ENCODE measurements at regions not wholly inside any gene's neighbourhood (a gene's known extent, or its start where the extent isn't known, plus 50 kb on each side); places are given as distances from the start of the nearest gene placed in this dataset.

DNA sequence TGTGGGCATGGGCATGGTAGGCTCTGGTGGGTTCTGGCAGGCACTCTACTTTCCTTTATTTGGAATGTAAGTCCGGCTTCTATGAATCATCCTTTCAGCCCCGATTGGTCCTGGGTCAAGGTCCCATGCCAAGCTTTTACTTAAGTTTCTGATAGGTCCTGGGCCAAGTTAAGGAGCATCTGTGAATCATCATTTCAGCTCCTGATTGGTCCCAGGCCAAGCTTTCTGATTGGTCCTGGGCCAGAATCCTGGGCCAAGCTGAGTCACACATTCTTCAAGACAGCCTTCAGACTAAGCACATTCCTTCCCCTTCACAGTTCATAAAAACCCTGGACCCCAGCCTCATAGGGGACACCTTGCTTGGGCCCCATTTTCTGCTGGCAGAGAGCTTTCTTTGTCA lies 231.0 kb upstream of the EYS start (continued):
- TF ChIP-seq, protein P1, sequence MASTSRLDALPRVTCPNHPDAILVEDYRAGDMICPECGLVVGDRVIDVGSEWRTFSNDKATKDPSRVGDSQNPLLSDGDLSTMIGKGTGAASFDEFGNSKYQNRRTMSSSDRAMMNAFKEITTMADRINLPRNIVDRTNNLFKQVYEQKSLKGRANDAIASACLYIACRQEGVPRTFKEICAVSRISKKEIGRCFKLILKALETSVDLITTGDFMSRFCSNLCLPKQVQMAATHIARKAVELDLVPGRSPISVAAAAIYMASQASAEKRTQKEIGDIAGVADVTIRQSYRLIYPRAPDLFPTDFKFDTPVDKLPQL (IDR thresholded peaks at IDR 0.05; ENCODE audit: extremely low read depth, insufficient read length) = no peak
- TF ChIP-seq, protein P2, sequence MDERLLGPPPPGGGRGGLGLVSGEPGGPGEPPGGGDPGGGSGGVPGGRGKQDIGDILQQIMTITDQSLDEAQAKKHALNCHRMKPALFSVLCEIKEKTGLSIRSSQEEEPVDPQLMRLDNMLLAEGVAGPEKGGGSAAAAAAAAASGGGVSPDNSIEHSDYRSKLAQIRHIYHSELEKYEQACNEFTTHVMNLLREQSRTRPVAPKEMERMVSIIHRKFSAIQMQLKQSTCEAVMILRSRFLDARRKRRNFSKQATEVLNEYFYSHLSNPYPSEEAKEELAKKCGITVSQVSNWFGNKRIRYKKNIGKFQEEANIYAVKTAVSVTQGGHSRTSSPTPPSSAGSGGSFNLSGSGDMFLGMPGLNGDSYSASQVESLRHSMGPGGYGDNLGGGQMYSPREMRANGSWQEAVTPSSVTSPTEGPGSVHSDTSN (CRISPR knock-in tag; IDR thresholded peaks at IDR 0.05; ENCODE audit: low read depth) = no peak
- TF ChIP-seq, protein P2 (tag; conservative IDR thresholded peaks at IDR 0.05; ENCODE audit: low read depth) = no peak
- no peak for TF ChIP-seq RAD21 (CRISPR knock-in tag; conservative IDR thresholded peaks at IDR 0.05 in 1 of 2, IDR thresholded peaks at IDR 0.05 in 1 of 2)

- Histone ChIP-seq H3K27ac (ENCODE audit: extremely low read depth, low read depth, low read length) (no peak overlapping the region), H3K4me1 (replicated peaks in 1 of 2; ENCODE audit: control insufficient read depth in 2 of 2, insufficient read depth in 2 of 2, low read length in 2 of 2) (no peaks in the 10 kb centered on the region), H3K9ac (ENCODE audit: insufficient read depth in 1 of 2, low read depth in 2 of 2, low read length in 2 of 2) (no peak overlapping the region), H3K79me2 (ENCODE audit: control insufficient read depth, insufficient read depth, low read length) (no peaks in the 10 kb centered on the region), H3K4me3 (no peak overlapping the region), H3K4me2 (ENCODE audit: insufficient read depth, low read length) (no peak overlapping the region), H3K27me3 (ENCODE audit: control insufficient read depth in 2 of 2, insufficient read depth in 2 of 2, low read length in 2 of 2) (no peaks in the 10 kb centered on the region), H3K9me1 (ENCODE audit: control insufficient read depth, insufficient read depth, low read length) (no peaks in the 10 kb centered on the region), H3K36me3 (ENCODE audit: control insufficient read depth, insufficient read depth, low read length) (no peaks in the 10 kb centered on the region), H4K20me1 (replicated peaks; ENCODE audit: control insufficient read depth, insufficient read depth, low read length) (no peaks in the 10 kb centered on the region), H3K9me3 (replicated peaks; ENCODE audit: control insufficient read depth, insufficient read depth, low read depth, low read length) (no peaks in the 10 kb centered on the region), H2AFZ (ENCODE audit: low read depth, low read length) (no peak overlapping the region)
- DNase-seq (ENCODE audit: extremely low read depth in 1 of 4, low spot score in 3 of 4) = no peak
- no peak for ATAC-seq
- in situ Hi-C loops (cut with MboI) = no loop called here
- no peak for FAIRE-seq
- no TSS peak for BruUV-seq (replicated peaks)
- CTCF ChIA-PET (ENCODE audit: low intra/inter-chr PET ratio) = no interaction called here
- POLR2A ChIA-PET = no interaction called here
- TF ChIP-seq ZNF589 (CRISPR knock-in tag; IDR thresholded peaks at IDR 0.05; ENCODE audit: low read depth) = no peak
- no peak for TF ChIP-seq DMBX1 (CRISPR knock-in tag; IDR thresholded peaks at IDR 0.05; ENCODE audit: borderline replicate concordance)
- no peak for TF ChIP-seq KAT7 (CRISPR knock-in tag; IDR thresholded peaks at IDR 0.05; ENCODE audit: borderline replicate concordance)
- TF ChIP-seq, protein P3, sequence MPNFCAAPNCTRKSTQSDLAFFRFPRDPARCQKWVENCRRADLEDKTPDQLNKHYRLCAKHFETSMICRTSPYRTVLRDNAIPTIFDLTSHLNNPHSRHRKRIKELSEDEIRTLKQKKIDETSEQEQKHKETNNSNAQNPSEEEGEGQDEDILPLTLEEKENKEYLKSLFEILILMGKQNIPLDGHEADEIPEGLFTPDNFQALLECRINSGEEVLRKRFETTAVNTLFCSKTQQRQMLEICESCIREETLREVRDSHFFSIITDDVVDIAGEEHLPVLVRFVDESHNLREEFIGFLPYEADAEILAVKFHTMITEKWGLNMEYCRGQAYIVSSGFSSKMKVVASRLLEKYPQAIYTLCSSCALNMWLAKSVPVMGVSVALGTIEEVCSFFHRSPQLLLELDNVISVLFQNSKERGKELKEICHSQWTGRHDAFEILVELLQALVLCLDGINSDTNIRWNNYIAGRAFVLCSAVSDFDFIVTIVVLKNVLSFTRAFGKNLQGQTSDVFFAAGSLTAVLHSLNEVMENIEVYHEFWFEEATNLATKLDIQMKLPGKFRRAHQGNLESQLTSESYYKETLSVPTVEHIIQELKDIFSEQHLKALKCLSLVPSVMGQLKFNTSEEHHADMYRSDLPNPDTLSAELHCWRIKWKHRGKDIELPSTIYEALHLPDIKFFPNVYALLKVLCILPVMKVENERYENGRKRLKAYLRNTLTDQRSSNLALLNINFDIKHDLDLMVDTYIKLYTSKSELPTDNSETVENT (CRISPR knock-in tag; IDR thresholded peaks at IDR 0.05) = no peak
- TF ChIP-seq PHF20 (IDR thresholded peaks at IDR 0.05; ENCODE audit: partially characterized antibody) = no peak
- no peak for TF ChIP-seq GTF2E2 (tag; IDR thresholded peaks at IDR 0.05)
- TF ChIP-seq EHMT2 (IDR thresholded peaks at IDR 0.05) = no peak
- no peak for TF ChIP-seq ATF3 (IDR thresholded peaks at IDR 0.05)
- TF ChIP-seq ATF3 (CRISPR knock-in tag; conservative IDR thresholded peaks at IDR 0.05) = no peak
- WGBS (ENCODE audit: insufficient coverage, low coverage, missing lambda C conversion rate) = 0% methylated on average over 1 of the region's 1 CpG
- intact Hi-C loops (cut with micrococcal nuclease) = no loop called here
Measured at GRCh38 chr6:65935412-65935811, 228.4 kb upstream of the EYS start.

Measured in K562 (cell line).